GM10266 (cell line): ENCODE measurements at regions not wholly inside any gene's neighbourhood (a gene's known extent, or its start where the extent isn't known, plus 50 kb on each side); places are given as distances from the start of the nearest gene placed in this dataset.

Experiments
- DNase-seq: peaks from one replicate; pipeline ENCODE4 v3.0.0; 2012; ENCODE audit errors: extremely low spot score
- CTCF ChIP-seq: IDR thresholded peaks from 2 replicates; pipeline ENCODE4 v1.5.1; 2012; ENCODE audit warnings: mild to moderate bottlenecking, low read depth; ENCODE audit not compliant: control insufficient read depth, insufficient read depth; ENCODE audit errors: missing control alignments

- TF ChIP-seq CTCF, result no peak
- no peak for DNase-seq
These were observed 114.5 kb upstream of the MTNR1B start for GRCh38 chr11:92854952-92855351.

- no peak for TF ChIP-seq CTCF
- no peak for DNase-seq
These were observed 113.6 kb upstream of the MTNR1B start for GRCh38 chr11:92855607-92856405.

GRCh38 chr11:92857407-92857806 lies 112.0 kb upstream of the MTNR1B start:
- TF ChIP-seq CTCF, result no peak
- DNase-seq, result no peak

GRCh38 chr11:92859156-92859690 lies 110.2 kb upstream of the MTNR1B start:
- TF ChIP-seq CTCF, result no peak
- DNase-seq, result no peak

- no peak for TF ChIP-seq CTCF
- no peak for DNase-seq
These were observed 107.8 kb upstream of the MTNR1B start for GRCh38 chr11:92861634-92862033.

GRCh38 chr11:92865352-92865751 lies 104.1 kb upstream of the MTNR1B start:
- no peak for TF ChIP-seq CTCF
- no peak for DNase-seq

- DNase-seq, result no peak
- TF ChIP-seq CTCF, result no peak
These were observed 102.7 kb upstream of the MTNR1B start for GRCh38 chr11:92866679-92867282.
